ENCODE measurements at regions not wholly inside any gene's neighbourhood (a gene's known extent, or its start where the extent isn't known, plus 50 kb on each side); places are given as distances from the start of the nearest gene placed in this dataset.

GRCh38 chr12:85352016-85352415 lies 72.0 kb downstream of the ALX1 start:
- no peaks in the 10 kb centered on the region for H4K20me1 ChIP-seq (ENCODE audit: insufficient read depth)
- no peak for DNase-seq
- peaks cover 0 to 5% of the 10 kb centered on the region in 2 experiments; a peak in 1 of 4 replicates for H3K4me1 ChIP-seq (ENCODE audit: control insufficient read depth in 1 of 2, insufficient read depth in 2 of 2, low read depth in 1 of 2, low read length in 1 of 2)
- TF ChIP-seq TCF12 (IDR thresholded peaks at IDR 0.05) (no peak), MXI1 (IDR thresholded peaks at IDR 0.05; ENCODE audit: low read depth, low read length) (no peak), EZH2phosphoT487 (IDR thresholded peaks at IDR 0.05; ENCODE audit: borderline replicate concordance, low read depth) (no peak), TEAD4 (IDR thresholded peaks at IDR 0.05; ENCODE audit: borderline replicate concordance, insufficient read depth) (no peak), YY1 (IDR thresholded peaks at IDR 0.05; ENCODE audit: low read depth) (no peak), MEF2A (IDR thresholded peaks at IDR 0.05; ENCODE audit: borderline replicate concordance, low read depth) (no peak), RXRA (IDR thresholded peaks at IDR 0.05; ENCODE audit: borderline replicate concordance, low read depth) (no peak), EP300 (IDR thresholded peaks at IDR 0.05; ENCODE audit: borderline replicate concordance in 1 of 2, low read depth in 1 of 2, low read length in 1 of 2) (no peak), RCOR1 (IDR thresholded peaks at IDR 0.05; ENCODE audit: low read length) (no peak), NFIC (IDR thresholded peaks at IDR 0.05; ENCODE audit: borderline replicate concordance) (no peak), JUND (IDR thresholded peaks at IDR 0.05) (no peak), TAF1 (IDR thresholded peaks at IDR 0.05; ENCODE audit: borderline replicate concordance, low read depth, low read length) (no peak), NRF1 (IDR thresholded peaks at IDR 0.05; ENCODE audit: low read depth, low read length) (no peak), CHD2 (IDR thresholded peaks at IDR 0.05; ENCODE audit: low read length, partially characterized antibody) (no peak), USF2 (IDR thresholded peaks at IDR 0.05; ENCODE audit: borderline replicate concordance, low read depth, low read length) (no peak), REST (IDR thresholded peaks at IDR 0.05; ENCODE audit: low read depth, low read length) (no peak)
- no peaks in the 10 kb centered on the region for H3K36me3 ChIP-seq (replicated peaks in 1 of 2; ENCODE audit: control insufficient read depth in 1 of 2, insufficient read depth in 2 of 2, low read length in 1 of 2)
- H3K79me2 ChIP-seq (ENCODE audit: insufficient read depth): no peaks in the 10 kb centered on the region
- ChIA-PET CTCF (no interaction called here), POLR2A (no interaction called here)
- no peak overlapping the region for H3K4me2 ChIP-seq
- no peaks in the 10 kb centered on the region for H3K9me2 ChIP-seq
- no peak overlapping the region for H3K4me3 ChIP-seq (ENCODE audit: low read depth in 2 of 2, low read length in 1 of 2)
- H3F3A ChIP-seq (replicated peaks; ENCODE audit: insufficient read depth): no peaks in the 10 kb centered on the region
- no peak overlapping the region for H3K9ac ChIP-seq
- H3K27me3 ChIP-seq (ENCODE audit: insufficient read depth): no peaks in the 10 kb centered on the region
- no peak overlapping the region for H3K27ac ChIP-seq (ENCODE audit: low read depth in 2 of 2, low read length in 1 of 2)
- no peak overlapping the region for H2AFZ ChIP-seq (ENCODE audit: low read depth)
- H3K9me3 ChIP-seq: no peaks in the 10 kb centered on the region
